SK-N-SH treated with all-trans-retinoic acid at 6 μM for 48 hours (cell line): ENCODE measurements at regions not wholly inside any gene's neighbourhood (a gene's known extent, or its start where the extent isn't known, plus 50 kb on each side); places are given as distances from the start of the nearest gene placed in this dataset.

Source experiments
- ARNTL ChIP-seq: fragments of 450-650 bp; formaldehyde crosslinking; IDR thresholded peaks from 2 replicates; pipeline ENCODE4 v1.5.0; 2020; ENCODE audit warnings: low read depth, mild to moderate bottlenecking, moderate library complexity, borderline replicate concordance
- CREB5 ChIP-seq: fragments of 250-450 bp; sonication (Bioruptor Pico); IDR thresholded peaks from 2 replicates; pipeline ENCODE4 v1.5.1; 2020; ENCODE audit warnings: low read depth, mild to moderate bottlenecking, moderate library complexity
- CSRNP3 ChIP-seq: fragments of 250-450 bp; sonication (Bioruptor Pico); IDR thresholded peaks from 2 replicates; pipeline ENCODE4 v1.5.1; 2021; ENCODE audit warnings: mild to moderate bottlenecking, moderate library complexity
- ESRRG ChIP-seq: fragments of 250-450 bp; sonication (Bioruptor Pico); IDR thresholded peaks from 2 replicates; pipeline ENCODE4 v1.6.1; 2021; ENCODE audit warnings: mild to moderate bottlenecking
- ISL1 ChIP-seq: fragments of 250-450 bp; sonication (Bioruptor Pico); IDR thresholded peaks from 2 replicates; pipeline ENCODE4 v2.1.2; 2022; ENCODE audit warnings: mild to moderate bottlenecking, moderate library complexity
- PATZ1 ChIP-seq: fragments of 250-450 bp; sonication (Bioruptor Pico); IDR thresholded peaks from 2 replicates; pipeline ENCODE4 v1.8.0; 2020; ENCODE audit warnings: mild to moderate bottlenecking, moderate library complexity, borderline replicate concordance
- POU6F1 ChIP-seq: fragments of 250-450 bp; sonication (Bioruptor Pico); IDR thresholded peaks from 2 replicates; pipeline ENCODE4 v1.8.0; 2021; ENCODE audit warnings: low read depth, mild to moderate bottlenecking, moderate library complexity, borderline replicate concordance
- RARB ChIP-seq: fragments of 250-450 bp; sonication (Bioruptor Pico); IDR thresholded peaks from 2 replicates; pipeline ENCODE4 v1.8.0; 2021; ENCODE audit warnings: mild to moderate bottlenecking, moderate library complexity
- SNAI2 ChIP-seq: fragments of 250-450 bp; sonication (Bioruptor Pico); IDR thresholded peaks from 2 replicates; pipeline ENCODE4 v1.5.0; 2020; ENCODE audit warnings: mild to moderate bottlenecking, moderate library complexity
- ZFP3 ChIP-seq: fragments of 250-450 bp; sonication (Bioruptor Pico); IDR thresholded peaks from 2 replicates; pipeline ENCODE4 v1.5.0; 2020; ENCODE audit warnings: mild to moderate bottlenecking, moderate library complexity
- ZFP30 ChIP-seq: fragments of 450-650 bp; formaldehyde crosslinking; IDR thresholded peaks from 2 replicates; pipeline ENCODE4 v1.5.0; 2022; ENCODE audit warnings: mild to moderate bottlenecking, moderate library complexity

- no peak for TF ChIP-seq SNAI2 (CRISPR knock-in tag)
- TF ChIP-seq ESRRG = no peak
- no peak for TF ChIP-seq CSRNP3 (CRISPR knock-in tag)
- no peak for TF ChIP-seq ZFP30 (CRISPR knock-in tag)
- no peak for TF ChIP-seq ISL1 (CRISPR knock-in tag)
- TF ChIP-seq ZFP3 (CRISPR knock-in tag) = no peak
- no peak for TF ChIP-seq PATZ1 (CRISPR knock-in tag)
- TF ChIP-seq CREB5 = no peak
- TF ChIP-seq POU6F1 (CRISPR knock-in tag) = no peak
- TF ChIP-seq ARNTL (CRISPR knock-in tag) = no peak
- TF ChIP-seq RARB = no peak
Measured at GRCh38 chr12:126451809-126452208, 1386.6 kb downstream of the AACS start.
